SU-DHL-6 (cell line): ENCODE measurements at regions not wholly inside any gene's neighbourhood (a gene's known extent, or its start where the extent isn't known, plus 50 kb on each side); places are given as distances from the start of the nearest gene placed in this dataset.

Experiments used
- EZH2phosphoT487 ChIP-seq: fragments of 200-600 bp; sonication (generic), shearing (Covaris generic); conservative IDR thresholded peaks from 2 replicates; pipeline ENCODE4 v1.6.1; 2018; ENCODE audit warnings: mild to moderate bottlenecking, antibody characterized with exemption, low read length, moderate library complexity, mixed read lengths
- TF ChIP-seq, protein P1 (sequence below): fragments of 200-600 bp; sonication (generic); IDR thresholded peaks from one replicate; pipeline ENCODE4 v1.5.1; 2017; ENCODE audit warnings: antibody characterized with exemption, mild to moderate bottlenecking, low read length, moderate library complexity; ENCODE audit not compliant: insufficient read depth, poor library complexity, severe bottlenecking

- TF ChIP-seq, protein P1, sequence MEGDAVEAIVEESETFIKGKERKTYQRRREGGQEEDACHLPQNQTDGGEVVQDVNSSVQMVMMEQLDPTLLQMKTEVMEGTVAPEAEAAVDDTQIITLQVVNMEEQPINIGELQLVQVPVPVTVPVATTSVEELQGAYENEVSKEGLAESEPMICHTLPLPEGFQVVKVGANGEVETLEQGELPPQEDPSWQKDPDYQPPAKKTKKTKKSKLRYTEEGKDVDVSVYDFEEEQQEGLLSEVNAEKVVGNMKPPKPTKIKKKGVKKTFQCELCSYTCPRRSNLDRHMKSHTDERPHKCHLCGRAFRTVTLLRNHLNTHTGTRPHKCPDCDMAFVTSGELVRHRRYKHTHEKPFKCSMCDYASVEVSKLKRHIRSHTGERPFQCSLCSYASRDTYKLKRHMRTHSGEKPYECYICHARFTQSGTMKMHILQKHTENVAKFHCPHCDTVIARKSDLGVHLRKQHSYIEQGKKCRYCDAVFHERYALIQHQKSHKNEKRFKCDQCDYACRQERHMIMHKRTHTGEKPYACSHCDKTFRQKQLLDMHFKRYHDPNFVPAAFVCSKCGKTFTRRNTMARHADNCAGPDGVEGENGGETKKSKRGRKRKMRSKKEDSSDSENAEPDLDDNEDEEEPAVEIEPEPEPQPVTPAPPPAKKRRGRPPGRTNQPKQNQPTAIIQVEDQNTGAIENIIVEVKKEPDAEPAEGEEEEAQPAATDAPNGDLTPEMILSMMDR = no peak
- no peak for TF ChIP-seq EZH2phosphoT487
These were observed 471.1 kb downstream of the PLK2 start for GRCh38 chr5:57988813-57989212.
